ENCODE measurements at regions not wholly inside any gene's neighbourhood (a gene's known extent, or its start where the extent isn't known, plus 50 kb on each side); places are given as distances from the start of the nearest gene placed in this dataset.

DNA sequence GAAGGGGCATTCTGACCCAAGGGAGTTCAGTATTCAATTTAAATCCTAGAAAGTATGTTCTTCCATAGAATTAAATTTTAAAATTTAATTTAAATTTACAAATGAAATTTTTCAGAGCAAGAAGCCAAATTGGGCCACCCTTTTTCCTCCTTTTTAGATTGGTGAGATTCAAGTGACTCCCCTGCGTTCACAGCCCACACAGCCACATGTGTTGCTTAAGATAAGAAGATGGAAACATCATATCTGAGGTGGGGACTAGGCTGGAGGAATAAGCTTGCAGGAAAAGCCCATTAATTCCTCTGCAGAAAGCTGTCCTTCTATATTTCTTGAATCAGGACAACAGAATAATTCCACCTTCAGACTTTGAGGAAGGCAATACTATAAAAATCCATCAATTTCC, 392.7 kb upstream of the ZNF507 start:
- no peak overlapping the region for H3K27ac ChIP-seq (ENCODE audit: low read depth in 1 of 2, low read length in 2 of 2)

DNA sequence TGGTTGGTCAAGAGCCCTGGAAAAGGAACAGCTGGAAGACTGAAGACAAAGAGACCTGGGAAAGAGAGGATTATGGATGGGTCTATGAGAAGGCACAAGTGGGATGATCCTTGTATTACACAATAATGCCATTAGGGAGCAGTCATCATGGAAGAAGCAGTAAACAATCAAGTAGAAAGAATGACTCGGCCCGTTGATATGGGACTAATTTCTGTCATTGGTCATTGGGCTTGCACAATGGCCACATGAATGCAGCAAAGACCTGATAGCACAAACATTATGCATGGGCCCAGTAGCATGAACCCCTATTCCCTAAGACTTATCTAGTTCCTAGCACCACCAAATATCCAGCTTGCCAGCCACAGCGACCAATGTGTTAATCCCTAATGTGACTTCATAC, 390.3 kb upstream of the ZNF507 start:
- Histone ChIP-seq H3K9me3 (ENCODE audit: control insufficient read depth in 4 of 4, low read length in 3 of 4) (no peaks in the 10 kb centered on the region), H3K4me3 (ENCODE audit: low read depth in 1 of 3, low read length in 3 of 3) (no peak overlapping the region), H3K27ac (ENCODE audit: low read depth in 1 of 2, low read length in 2 of 2) (no peak overlapping the region), H3K9ac (ENCODE audit: low read depth in 1 of 2, low read length in 2 of 2) (no peak overlapping the region), H3K27me3 (ENCODE audit: control insufficient read depth in 4 of 4, insufficient read depth in 4 of 4, low read length in 3 of 4) (peaks cover 0 to 2% (median 0%) of the 10 kb centered on the region in 4 donors), H3K4me1 (ENCODE audit: control insufficient read depth in 4 of 4, insufficient read depth in 4 of 4, low read length in 3 of 4) (no peaks in the 10 kb centered on the region), H3K36me3 (ENCODE audit: control insufficient read depth in 4 of 4, insufficient read depth in 3 of 4, low read depth in 1 of 4, low read length in 3 of 4) (no peaks in the 10 kb centered on the region)
- TF ChIP-seq RXRA (IDR thresholded peaks at IDR 0.05): no peak
- TF ChIP-seq EGR1 (IDR thresholded peaks at IDR 0.05; ENCODE audit: low read depth in 2 of 2): no peak
- TF ChIP-seq NR2F2 (IDR thresholded peaks at IDR 0.05): no peak
- TF ChIP-seq, protein P1, sequence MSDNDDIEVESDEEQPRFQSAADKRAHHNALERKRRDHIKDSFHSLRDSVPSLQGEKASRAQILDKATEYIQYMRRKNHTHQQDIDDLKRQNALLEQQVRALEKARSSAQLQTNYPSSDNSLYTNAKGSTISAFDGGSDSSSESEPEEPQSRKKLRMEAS (IDR thresholded peaks at IDR 0.05): no peak
- no peak for TF ChIP-seq TAF1 (conservative IDR thresholded peaks at IDR 0.05)
- TF ChIP-seq YY1 (IDR thresholded peaks at IDR 0.05): no peak
- TF ChIP-seq GABPA (IDR thresholded peaks at IDR 0.05 in 1 of 2, conservative IDR thresholded peaks at IDR 0.05 in 1 of 2): no peak
- TF ChIP-seq HNF4G (IDR thresholded peaks at IDR 0.05): no peak
- no peak for TF ChIP-seq ZBTB33 (IDR thresholded peaks at IDR 0.05)
- TF ChIP-seq, protein P2, sequence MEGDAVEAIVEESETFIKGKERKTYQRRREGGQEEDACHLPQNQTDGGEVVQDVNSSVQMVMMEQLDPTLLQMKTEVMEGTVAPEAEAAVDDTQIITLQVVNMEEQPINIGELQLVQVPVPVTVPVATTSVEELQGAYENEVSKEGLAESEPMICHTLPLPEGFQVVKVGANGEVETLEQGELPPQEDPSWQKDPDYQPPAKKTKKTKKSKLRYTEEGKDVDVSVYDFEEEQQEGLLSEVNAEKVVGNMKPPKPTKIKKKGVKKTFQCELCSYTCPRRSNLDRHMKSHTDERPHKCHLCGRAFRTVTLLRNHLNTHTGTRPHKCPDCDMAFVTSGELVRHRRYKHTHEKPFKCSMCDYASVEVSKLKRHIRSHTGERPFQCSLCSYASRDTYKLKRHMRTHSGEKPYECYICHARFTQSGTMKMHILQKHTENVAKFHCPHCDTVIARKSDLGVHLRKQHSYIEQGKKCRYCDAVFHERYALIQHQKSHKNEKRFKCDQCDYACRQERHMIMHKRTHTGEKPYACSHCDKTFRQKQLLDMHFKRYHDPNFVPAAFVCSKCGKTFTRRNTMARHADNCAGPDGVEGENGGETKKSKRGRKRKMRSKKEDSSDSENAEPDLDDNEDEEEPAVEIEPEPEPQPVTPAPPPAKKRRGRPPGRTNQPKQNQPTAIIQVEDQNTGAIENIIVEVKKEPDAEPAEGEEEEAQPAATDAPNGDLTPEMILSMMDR (IDR thresholded peaks at IDR 0.05; ENCODE audit: low read depth, low read length, missing input control): no peak
- no peak for TF ChIP-seq JUND (IDR thresholded peaks at IDR 0.05)
- no peak for TF ChIP-seq FOXA2 (IDR thresholded peaks at IDR 0.05)
- no peak for TF ChIP-seq ATF3 (IDR thresholded peaks at IDR 0.05)
- no peak for TF ChIP-seq SP1 (IDR thresholded peaks at IDR 0.05)
- TF ChIP-seq, protein P3, sequence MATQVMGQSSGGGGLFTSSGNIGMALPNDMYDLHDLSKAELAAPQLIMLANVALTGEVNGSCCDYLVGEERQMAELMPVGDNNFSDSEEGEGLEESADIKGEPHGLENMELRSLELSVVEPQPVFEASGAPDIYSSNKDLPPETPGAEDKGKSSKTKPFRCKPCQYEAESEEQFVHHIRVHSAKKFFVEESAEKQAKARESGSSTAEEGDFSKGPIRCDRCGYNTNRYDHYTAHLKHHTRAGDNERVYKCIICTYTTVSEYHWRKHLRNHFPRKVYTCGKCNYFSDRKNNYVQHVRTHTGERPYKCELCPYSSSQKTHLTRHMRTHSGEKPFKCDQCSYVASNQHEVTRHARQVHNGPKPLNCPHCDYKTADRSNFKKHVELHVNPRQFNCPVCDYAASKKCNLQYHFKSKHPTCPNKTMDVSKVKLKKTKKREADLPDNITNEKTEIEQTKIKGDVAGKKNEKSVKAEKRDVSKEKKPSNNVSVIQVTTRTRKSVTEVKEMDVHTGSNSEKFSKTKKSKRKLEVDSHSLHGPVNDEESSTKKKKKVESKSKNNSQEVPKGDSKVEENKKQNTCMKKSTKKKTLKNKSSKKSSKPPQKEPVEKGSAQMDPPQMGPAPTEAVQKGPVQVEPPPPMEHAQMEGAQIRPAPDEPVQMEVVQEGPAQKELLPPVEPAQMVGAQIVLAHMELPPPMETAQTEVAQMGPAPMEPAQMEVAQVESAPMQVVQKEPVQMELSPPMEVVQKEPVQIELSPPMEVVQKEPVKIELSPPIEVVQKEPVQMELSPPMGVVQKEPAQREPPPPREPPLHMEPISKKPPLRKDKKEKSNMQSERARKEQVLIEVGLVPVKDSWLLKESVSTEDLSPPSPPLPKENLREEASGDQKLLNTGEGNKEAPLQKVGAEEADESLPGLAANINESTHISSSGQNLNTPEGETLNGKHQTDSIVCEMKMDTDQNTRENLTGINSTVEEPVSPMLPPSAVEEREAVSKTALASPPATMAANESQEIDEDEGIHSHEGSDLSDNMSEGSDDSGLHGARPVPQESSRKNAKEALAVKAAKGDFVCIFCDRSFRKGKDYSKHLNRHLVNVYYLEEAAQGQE (IDR thresholded peaks at IDR 0.05): no peak
- no peak for TF ChIP-seq HNF4A (conservative IDR thresholded peaks at IDR 0.05)
- TF ChIP-seq FOXA1 (IDR thresholded peaks at IDR 0.05): no peak
- no peak for TF ChIP-seq RAD21 (IDR thresholded peaks at IDR 0.05)
- no peak for DNase-seq (ENCODE audit: low spot score)
- 89% methylated on average over 3 of the region's 3 CpGs for WGBS

More for the DNA sequence above, 392.7 kb upstream of the ZNF507 start:
- no peak overlapping the region for H3K4me3 ChIP-seq (ENCODE audit: low read depth in 1 of 3, low read length in 3 of 3)
- WGBS: 69% methylated on average over 1 of the region's 1 CpG
- H3K27me3 ChIP-seq (ENCODE audit: control insufficient read depth in 4 of 4, insufficient read depth in 4 of 4, low read length in 3 of 4): peaks cover 0 to under 1% (median 0%) of the 10 kb centered on the region in 4 donors
- no peak overlapping the region for H3K9ac ChIP-seq (ENCODE audit: low read depth in 1 of 2, low read length in 2 of 2)
- TF ChIP-seq RXRA (IDR thresholded peaks at IDR 0.05) (no peak), ATF3 (IDR thresholded peaks at IDR 0.05) (no peak), RAD21 (IDR thresholded peaks at IDR 0.05) (no peak), ZBTB33 (IDR thresholded peaks at IDR 0.05) (no peak), SP1 (IDR thresholded peaks at IDR 0.05) (no peak), FOXA2 (IDR thresholded peaks at IDR 0.05) (no peak)
- no peak for DNase-seq (ENCODE audit: low spot score)
- no peaks in the 10 kb centered on the region for H3K4me1 ChIP-seq (ENCODE audit: control insufficient read depth in 4 of 4, insufficient read depth in 4 of 4, low read length in 3 of 4)
- H3K9me3 ChIP-seq (ENCODE audit: control insufficient read depth in 4 of 4, low read length in 3 of 4): peaks cover 0 to 2% (median 0%) of the 10 kb centered on the region in 4 donors
- H3K36me3 ChIP-seq (ENCODE audit: control insufficient read depth in 4 of 4, insufficient read depth in 3 of 4, low read depth in 1 of 4, low read length in 3 of 4): no peaks in the 10 kb centered on the region
